Thoracic aorta (tissue), 2 donors: ENCODE measurements at regions not wholly inside any gene's neighbourhood (a gene's known extent, or its start where the extent isn't known, plus 50 kb on each side); places are given as distances from the start of the nearest gene placed in this dataset.
A peak's percentile ranks its signal among the peaks of the same experiment; 100 is the strongest.

Experiments
- ATAC-seq: fragments of 150-250 bp; one replicate; pipeline ENCODE4 v1.8.0; 2017; ENCODE audit warnings: low read depth; ENCODE audit not compliant: insufficient number of reproducible peaks, low FRiP score
- DNase-seq: peaks from one replicate; pipeline ENCODE4 v3.0.0-alpha.2; 2020; ENCODE audit warnings: low spot score
- H3K27ac ChIP-seq, 2 donors: fragments of 200-600 bp; sonication (generic); 1 replicate in 1 of 2; 2 replicates in 1 of 2; pipeline ENCODE4 v1.5.1; 2016; ENCODE audit warnings: mild to moderate bottlenecking in 2 of 2, moderate library complexity in 2 of 2
- H3K27me3 ChIP-seq: fragments of 200-600 bp; sonication (generic); replicated peaks from 2 replicates; pipeline ENCODE4 v1.6.0; 2016; ENCODE audit warnings: mild to moderate bottlenecking; ENCODE audit not compliant: insufficient read depth
- H3K36me3 ChIP-seq: fragments of 200-600 bp; sonication (generic); one replicate; pipeline ENCODE4 v1.5.1; 2016
- H3K4me1 ChIP-seq, 2 donors: fragments of 200-600 bp; sonication (generic); 1 replicate in 1 of 2; 2 replicates in 1 of 2; pipeline versions ENCODE4 v1.5.1 to v1.6.0; 2016; ENCODE audit warnings: low read depth in 2 of 2, mild to moderate bottlenecking in 1 of 2; ENCODE audit not compliant: control insufficient read depth in 1 of 2
- H3K4me3 ChIP-seq: fragments of 200-600 bp; sonication (generic); 2 replicates; pipeline ENCODE4 v1.5.1; 2016; ENCODE audit warnings: mild to moderate bottlenecking
- H3K9me3 ChIP-seq: fragments of 200-600 bp; sonication (generic); 2 replicates; pipeline ENCODE4 v1.5.1; 2016
- CTCF ChIP-seq: fragments of 200-600 bp; sonication (generic); IDR thresholded peaks from one replicate; pipeline ENCODE4 v1.5.1; 2019; ENCODE audit warnings: antibody characterized with exemption

GRCh38 chr18:61039251-61039650, 294.0 kb upstream of the CDH20 start:
- ATAC-seq = no peak
- H3K27ac ChIP-seq = no peak overlapping the region

DNA sequence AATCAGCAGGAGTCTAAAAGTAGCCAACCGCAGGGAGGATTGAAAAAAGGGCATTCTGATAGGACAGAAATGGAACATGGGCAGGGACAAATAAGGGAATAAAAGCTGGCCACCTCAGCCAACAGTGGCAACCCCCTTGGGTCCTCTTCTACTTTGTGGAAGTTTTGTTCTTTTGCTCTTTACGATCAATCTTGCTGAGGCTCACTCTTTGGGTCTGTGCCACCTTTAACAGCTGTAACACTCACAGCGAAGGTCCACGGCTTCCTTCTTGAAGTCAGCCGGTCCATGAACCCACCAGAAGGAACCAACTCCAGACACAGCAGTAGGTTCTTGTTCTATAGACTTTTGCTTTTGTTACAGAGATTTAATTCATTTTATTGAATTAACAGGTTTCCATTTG, 285.4 kb upstream of the CDH20 start:
- DNase-seq (no peak), ATAC-seq (no peak)
- no peak for TF ChIP-seq CTCF
- H3K4me1 ChIP-seq = peaks cover 8 to 21% of the 10 kb centered on the region in 2 donors
- H3K9me3 ChIP-seq = no peaks in the 10 kb centered on the region
- no peaks in the 10 kb centered on the region for H3K36me3 ChIP-seq
- no peak overlapping the region for H3K4me3 ChIP-seq
- H3K27me3 ChIP-seq = no peaks in the 10 kb centered on the region
- peak overlapping the region in 1 of 2 donors; percentile 15 for H3K27ac ChIP-seq

More at GRCh38 chr18:61039251-61039650, 294.0 kb upstream of the CDH20 start:
- Histone ChIP-seq H3K27me3 (no peaks in the 10 kb centered on the region), H3K36me3 (no peaks in the 10 kb centered on the region), H3K9me3 (no peaks in the 10 kb centered on the region), H3K4me1 (no peaks in the 10 kb centered on the region), H3K4me3 (no peak overlapping the region)
- DNase-seq = no peak
- no peak for TF ChIP-seq CTCF

- Histone ChIP-seq H3K27me3 (no peaks in the 10 kb centered on the region), H3K36me3 (no peaks in the 10 kb centered on the region), H3K4me3 (no peak overlapping the region), H3K4me1 (no peaks in the 10 kb centered on the region), H3K9me3 (no peaks in the 10 kb centered on the region), H3K27ac (no peak overlapping the region)
- DNase-seq = no peak
- TF ChIP-seq CTCF = no peak
- ATAC-seq = no peak
Measured at GRCh38 chr18:61057443-61057842, 275.8 kb upstream of the CDH20 start.

DNA sequence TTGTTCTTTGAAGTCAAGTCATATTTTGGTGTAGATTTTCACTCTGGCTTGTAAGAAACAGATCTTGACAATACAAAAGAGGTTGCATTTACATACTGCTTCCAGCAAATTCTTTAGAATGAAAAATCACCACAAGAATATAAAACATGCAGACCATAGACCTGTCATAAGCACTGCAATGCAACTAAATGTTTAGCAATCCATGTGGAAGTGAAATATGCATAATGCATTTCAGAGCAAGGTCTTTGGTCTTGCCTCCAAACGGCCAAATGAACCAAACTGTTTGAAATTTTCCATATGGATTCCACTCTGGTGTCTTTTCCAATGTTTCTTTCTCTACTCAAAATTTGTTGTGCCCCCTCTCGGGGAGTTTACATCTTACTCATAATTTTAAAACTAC, 271.0 kb upstream of the CDH20 start:
- DNase-seq = no peak
- no peak overlapping the region for H3K4me3 ChIP-seq
- no peaks in the 10 kb centered on the region for H3K36me3 ChIP-seq
- no peak overlapping the region for H3K27ac ChIP-seq
- no peaks in the 10 kb centered on the region for H3K4me1 ChIP-seq
- no peaks in the 10 kb centered on the region for H3K9me3 ChIP-seq
- TF ChIP-seq CTCF = no peak
- no peaks in the 10 kb centered on the region for H3K27me3 ChIP-seq
- ATAC-seq = no peak

GRCh38 chr18:61064911-61065310, 268.3 kb upstream of the CDH20 start:
- DNase-seq = no peak
- no peaks in the 10 kb centered on the region for H3K4me1 ChIP-seq
- no peaks in the 10 kb centered on the region for H3K9me3 ChIP-seq
- no peak overlapping the region for H3K4me3 ChIP-seq
- no peak for TF ChIP-seq CTCF
- no peaks in the 10 kb centered on the region for H3K36me3 ChIP-seq
- no peak for ATAC-seq
- H3K27me3 ChIP-seq = no peaks in the 10 kb centered on the region
- no peak overlapping the region for H3K27ac ChIP-seq
